GM18505 (cell line): ENCODE measurements at regions not wholly inside any gene's neighbourhood (a gene's known extent, or its start where the extent isn't known, plus 50 kb on each side); places are given as distances from the start of the nearest gene placed in this dataset.

ENCODE experiments used
- ATAC-seq: cut with Tn5 transposase; IDR thresholded peaks from one replicate; pipeline ENCODE4 v1.9.1; 2021; ENCODE audit not compliant: unreplicated experiment
- POLR2A ChIP-seq: IDR thresholded peaks from 4 replicates; pipeline ENCODE4 v1.6.1; 2011; ENCODE audit warnings: borderline replicate concordance; ENCODE audit not compliant: insufficient read depth, insufficient read length; ENCODE audit errors: extremely low read depth

- no peak for ATAC-seq
- TF ChIP-seq POLR2A: no peak
Observed at GRCh38 chr22:49491726-49492125, 335.9 kb downstream of the BRD1 start.

GRCh38 chr22:49491221-49491635 is 336.4 kb downstream of the BRD1 start:
- TF ChIP-seq POLR2A: no peak
- no peak for ATAC-seq

GRCh38 chr22:49490692-49491091 is 337.0 kb downstream of the BRD1 start:
- no peak for ATAC-seq
- no peak for TF ChIP-seq POLR2A

GRCh38 chr22:49489821-49490220 is 337.9 kb downstream of the BRD1 start:
- no peak for TF ChIP-seq POLR2A
- no peak for ATAC-seq

- ATAC-seq: no peak
- TF ChIP-seq POLR2A: no peak
Observed at GRCh38 chr22:49488943-49489342, 338.7 kb downstream of the BRD1 start.

- ATAC-seq: no peak
- TF ChIP-seq POLR2A: no peak
Observed at GRCh38 chr22:49487950-49488349, 339.7 kb downstream of the BRD1 start.

- no peak for ATAC-seq
- TF ChIP-seq POLR2A: no peak
Observed at GRCh38 chr22:49486225-49486624, 341.4 kb downstream of the BRD1 start.

- no peak for TF ChIP-seq POLR2A
Observed at GRCh38 chr22:49483946-49484345, 343.7 kb downstream of the BRD1 start.

GRCh38 chr22:49483281-49483870 is 344.3 kb downstream of the BRD1 start:
- TF ChIP-seq POLR2A: no peak
- ATAC-seq: no peak

More at GRCh38 chr22:49483946-49484345, 343.7 kb downstream of the BRD1 start:
- ATAC-seq: no peak

GRCh38 chr22:49482811-49483210 is 344.9 kb downstream of the BRD1 start:
- ATAC-seq: no peak
- no peak for TF ChIP-seq POLR2A

- no peak for TF ChIP-seq POLR2A
- no peak for ATAC-seq
Observed at GRCh38 chr22:49481659-49482399, 345.8 kb downstream of the BRD1 start.

- no peak for TF ChIP-seq POLR2A
Observed at GRCh38 chr22:49480896-49481658, 346.6 kb downstream of the BRD1 start.

GRCh38 chr22:49480331-49480730 is 347.3 kb downstream of the BRD1 start:
- TF ChIP-seq POLR2A: no peak
- no peak for ATAC-seq

More at GRCh38 chr22:49480896-49481658, 346.6 kb downstream of the BRD1 start:
- no peak for ATAC-seq
